ENCODE measurements at regions not wholly inside any gene's neighbourhood (a gene's known extent, or its start where the extent isn't known, plus 50 kb on each side); places are given as distances from the start of the nearest gene placed in this dataset.

- Histone ChIP-seq H3K9me3 (no peaks in the 10 kb centered on the region), H3K4me1 (no peaks in the 10 kb centered on the region), H3K4me3 (no peak overlapping the region), H3K36me3 (no peaks in the 10 kb centered on the region), H3K27ac (no peak overlapping the region), H3K27me3 (no peaks in the 10 kb centered on the region)
- WGBS, 5 donors, result 78 to 96% (median 90%) methylated on average over 1 of the region's 1 CpG
- intact Hi-C loops (cut with DNase I; ENCODE audit: low total_unique reads), result no loop called here
- no peak for TF ChIP-seq POLR2A (IDR thresholded peaks at IDR 0.05)
- TF ChIP-seq EP300 (IDR thresholded peaks at IDR 0.05), result no peak
- TF ChIP-seq CTCF (IDR thresholded peaks at IDR 0.05), result no peak
- no peak for TF ChIP-seq POLR2AphosphoS5 (IDR thresholded peaks at IDR 0.05)
- DNase-seq, result no peak
Measured at GRCh38 chr6:104614394-104614793, 245.3 kb downstream of the HACE1 start.

- H3K9me3 ChIP-seq, result no peaks in the 10 kb centered on the region
- H3K27me3 ChIP-seq, result no peaks in the 10 kb centered on the region
- no peaks in the 10 kb centered on the region for H3K36me3 ChIP-seq
- no peaks in the 10 kb centered on the region for H3K4me1 ChIP-seq
- no peak overlapping the region for H3K27ac ChIP-seq
- no peak overlapping the region for H3K4me3 ChIP-seq
- intact Hi-C loops (cut with DNase I; ENCODE audit: low total_unique reads), result no loop called here
- WGBS, 5 donors, result 44 to 58% (median 54%) methylated on average over 4 of the region's 4 CpGs
- TF ChIP-seq POLR2A (IDR thresholded peaks at IDR 0.05) (no peak), POLR2AphosphoS5 (IDR thresholded peaks at IDR 0.05) (no peak), EP300 (IDR thresholded peaks at IDR 0.05) (no peak), CTCF (IDR thresholded peaks at IDR 0.05) (no peak)
- DNase-seq, result no peak
Measured at GRCh38 chr6:104613416-104614001, 246.2 kb downstream of the HACE1 start.

DNA sequence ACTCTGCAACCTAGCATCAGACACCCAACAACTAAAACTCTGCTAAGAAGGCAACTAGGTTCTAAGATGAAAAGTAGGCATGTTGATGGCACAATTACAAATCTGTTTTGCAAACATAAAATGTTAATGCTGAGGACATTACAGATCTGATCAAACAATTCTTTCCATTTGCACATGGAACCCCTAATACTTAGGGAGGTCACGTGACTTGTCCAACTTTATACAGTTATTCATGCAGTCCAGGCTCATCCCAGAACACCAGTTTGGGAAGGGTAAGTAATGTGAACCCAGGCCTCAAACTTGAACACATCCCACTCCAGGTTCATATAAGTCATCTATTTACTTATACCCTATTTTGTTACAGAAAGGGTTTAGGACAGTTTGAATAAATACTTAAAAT, 247.2 kb downstream of the HACE1 start:
- 50 to 94% (median 92%) methylated on average over 1 of the region's 1 CpG for WGBS, 5 donors
- Histone ChIP-seq H3K4me1 (no peaks in the 10 kb centered on the region), H3K27me3 (no peaks in the 10 kb centered on the region), H3K36me3 (no peaks in the 10 kb centered on the region), H3K4me3 (no peak overlapping the region), H3K27ac (no peak overlapping the region), H3K9me3 (no peaks in the 10 kb centered on the region)
- TF ChIP-seq POLR2AphosphoS5 (IDR thresholded peaks at IDR 0.05) (no peak), EP300 (IDR thresholded peaks at IDR 0.05) (no peak), POLR2A (IDR thresholded peaks at IDR 0.05) (no peak), CTCF (IDR thresholded peaks at IDR 0.05) (no peak)
- intact Hi-C loops (cut with DNase I; ENCODE audit: low total_unique reads), result no loop called here
- no peak for DNase-seq

- no peaks in the 10 kb centered on the region for H3K27me3 ChIP-seq
- DNase-seq, result no peak
- no peaks in the 10 kb centered on the region for H3K9me3 ChIP-seq
- no peak overlapping the region for H3K27ac ChIP-seq
- no peaks in the 10 kb centered on the region for H3K4me1 ChIP-seq
- H3K36me3 ChIP-seq, result no peaks in the 10 kb centered on the region
- TF ChIP-seq POLR2A (IDR thresholded peaks at IDR 0.05), result no peak
- no peak for TF ChIP-seq CTCF (IDR thresholded peaks at IDR 0.05)
- no peak for TF ChIP-seq EP300 (IDR thresholded peaks at IDR 0.05)
- no peak for TF ChIP-seq POLR2AphosphoS5 (IDR thresholded peaks at IDR 0.05)
- intact Hi-C loops (cut with DNase I; ENCODE audit: low total_unique reads), result no loop called here
- H3K4me3 ChIP-seq, result no peak overlapping the region
- 85 to 92% (median 90%) methylated on average over 5 of the region's 5 CpGs for WGBS, 5 donors
Measured at GRCh38 chr6:104608101-104608500, 251.6 kb downstream of the HACE1 start.
